ENCODE measurements at regions not wholly inside any gene's neighbourhood (a gene's known extent, or its start where the extent isn't known, plus 50 kb on each side); places are given as distances from the start of the nearest gene placed in this dataset.

- no peak for TF ChIP-seq FOXM1 (IDR thresholded peaks at IDR 0.05; ENCODE audit: borderline replicate concordance, low read depth)
- TF ChIP-seq YY1 (IDR thresholded peaks at IDR 0.05; ENCODE audit: low read depth) = no peak
- TF ChIP-seq RAD21 (IDR thresholded peaks at IDR 0.05; ENCODE audit: low read depth) = no peak
- TF ChIP-seq EGR1 (IDR thresholded peaks at IDR 0.05) = no peak
- no peak for TF ChIP-seq MAX (IDR thresholded peaks at IDR 0.05)
- TF ChIP-seq CEBPB (IDR thresholded peaks at IDR 0.05) = no peak
- no peak for TF ChIP-seq REST (IDR thresholded peaks at IDR 0.05; ENCODE audit: low read depth)
- TF ChIP-seq TCF12 (IDR thresholded peaks at IDR 0.05; ENCODE audit: low read depth) = no peak
- no peak for TF ChIP-seq TEAD4 (IDR thresholded peaks at IDR 0.05)
Observed at GRCh38 chr12:41956353-41956752, 188.3 kb downstream of the GXYLT1 start.

GRCh38 chr12:41950455-41950854, 194.2 kb downstream of the GXYLT1 start:
- TF ChIP-seq YY1 (IDR thresholded peaks at IDR 0.05; ENCODE audit: low read depth) = no peak
- TF ChIP-seq MAX (IDR thresholded peaks at IDR 0.05) = no peak
- TF ChIP-seq TEAD4 (IDR thresholded peaks at IDR 0.05) = no peak

GRCh38 chr12:41946106-41946505, 198.6 kb downstream of the GXYLT1 start:
- 0 out of 2 replicates have a peak, but pooled peaks have one; percentile 38 for TF ChIP-seq USF1 (IDR thresholded peaks at IDR 0.05)
- TF ChIP-seq ZBTB7A (IDR thresholded peaks at IDR 0.05; ENCODE audit: low read depth) = no peak
- TF ChIP-seq REST (IDR thresholded peaks at IDR 0.05; ENCODE audit: low read depth) = no peak
- TF ChIP-seq TAF1 (IDR thresholded peaks at IDR 0.05; ENCODE audit: low read depth) = no peak
- no peak for TF ChIP-seq TCF12 (IDR thresholded peaks at IDR 0.05; ENCODE audit: low read depth)

GRCh38 chr12:41944216-41944615, 200.5 kb downstream of the GXYLT1 start:
- TF ChIP-seq EGR1 (IDR thresholded peaks at IDR 0.05) = no peak

GRCh38 chr12:41943671-41944070, 201.0 kb downstream of the GXYLT1 start:
- TF ChIP-seq TAF1 (IDR thresholded peaks at IDR 0.05; ENCODE audit: low read depth) (no peak), USF1 (IDR thresholded peaks at IDR 0.05) (no peak), CEBPB (IDR thresholded peaks at IDR 0.05) (no peak), EP300 (IDR thresholded peaks at IDR 0.05; ENCODE audit: borderline replicate concordance) (peak; percentile 80), TEAD4 (IDR thresholded peaks at IDR 0.05) (peak; percentile 86), ZBTB7A (IDR thresholded peaks at IDR 0.05; ENCODE audit: low read depth) (no peak), NFIC (IDR thresholded peaks at IDR 0.05) (peak; percentile 85), MAX (IDR thresholded peaks at IDR 0.05) (no peak), YY1 (IDR thresholded peaks at IDR 0.05; ENCODE audit: low read depth) (no peak), REST (IDR thresholded peaks at IDR 0.05; ENCODE audit: low read depth) (no peak), TCF12 (IDR thresholded peaks at IDR 0.05; ENCODE audit: low read depth) (peak; percentile 91), CREB1 (IDR thresholded peaks at IDR 0.05; ENCODE audit: low read depth) (no peak), FOXM1 (IDR thresholded peaks at IDR 0.05; ENCODE audit: borderline replicate concordance, low read depth) (peak; percentile 44; the same call in 1 of the 2 replicates)

Measured in Ishikawa (cell line).